Activated CD4-positive, alpha-beta T cell treated with anti-CD3 and anti-CD28 coated beads, Interleukin-2, amount 50 U/mL, for 48 hours (primary cell): ENCODE measurements at regions not wholly inside any gene's neighbourhood (a gene's known extent, or its start where the extent isn't known, plus 50 kb on each side); places are given as distances from the start of the nearest gene placed in this dataset.

Source experiments
- DNase-seq, 2 experiments: peaks; one replicate each; pipeline ENCODE4 v3.0.0-alpha.2; 2020

DNA sequence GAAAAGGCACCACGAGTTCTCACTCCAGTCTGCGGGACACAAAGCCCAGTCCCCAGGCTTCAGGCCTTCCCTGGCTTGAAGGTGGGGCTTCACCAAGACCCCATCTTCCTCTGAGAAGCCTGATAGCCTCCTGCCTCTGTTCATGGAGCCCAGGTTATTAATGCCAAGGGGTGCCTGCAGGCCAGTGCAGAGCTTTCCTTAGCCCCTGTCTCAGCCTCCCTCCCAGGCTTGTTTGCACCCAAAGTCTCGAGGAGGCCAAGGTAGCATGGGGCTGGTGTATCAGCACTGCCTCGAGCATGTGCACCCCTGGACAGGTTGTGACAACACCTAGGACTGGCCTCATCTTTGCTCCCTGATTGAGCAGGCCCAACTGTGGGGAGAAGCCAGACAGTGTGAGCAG is 108.1 kb upstream of the PCDH15 start:
- DNase-seq = no peak

DNA sequence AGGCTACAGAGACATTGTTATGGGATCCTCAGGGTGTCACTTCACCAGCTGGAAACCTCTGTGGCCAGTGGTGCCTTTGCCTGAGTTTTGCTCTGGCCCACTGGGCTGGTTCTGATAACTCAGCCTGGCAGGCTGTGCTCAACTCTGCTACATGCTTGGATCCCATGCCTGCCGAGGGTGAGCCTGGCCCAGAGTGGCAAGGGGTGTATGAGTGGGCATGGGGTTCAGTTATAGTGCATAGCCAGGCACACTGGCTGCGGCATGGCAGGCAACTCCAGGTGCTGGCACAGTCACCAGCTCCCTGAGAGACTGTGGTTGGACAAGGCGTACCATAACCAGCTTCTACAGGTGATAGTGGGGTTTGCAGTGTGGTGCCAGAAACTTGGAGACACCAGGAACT is 107.0 kb upstream of the PCDH15 start:
- DNase-seq = no peak

DNA sequence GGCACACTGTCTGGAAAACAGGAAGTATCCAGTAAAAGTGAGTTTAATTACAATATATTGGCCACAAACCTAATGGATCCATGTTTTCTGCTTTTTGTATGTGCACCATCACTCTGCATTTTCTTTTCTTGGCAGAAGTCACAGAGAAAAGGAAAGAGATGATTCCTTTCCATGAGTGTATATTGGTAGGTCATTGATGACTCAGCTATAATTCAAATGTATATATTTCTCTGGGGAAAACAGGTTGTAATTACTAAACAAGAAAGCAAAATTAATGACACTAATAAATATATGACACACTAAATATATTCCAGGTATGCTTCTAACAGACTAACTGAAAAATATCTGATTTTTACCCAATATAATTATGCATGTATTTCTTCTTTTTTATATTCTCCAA is 105.9 kb upstream of the PCDH15 start:
- DNase-seq = no peak

DNA sequence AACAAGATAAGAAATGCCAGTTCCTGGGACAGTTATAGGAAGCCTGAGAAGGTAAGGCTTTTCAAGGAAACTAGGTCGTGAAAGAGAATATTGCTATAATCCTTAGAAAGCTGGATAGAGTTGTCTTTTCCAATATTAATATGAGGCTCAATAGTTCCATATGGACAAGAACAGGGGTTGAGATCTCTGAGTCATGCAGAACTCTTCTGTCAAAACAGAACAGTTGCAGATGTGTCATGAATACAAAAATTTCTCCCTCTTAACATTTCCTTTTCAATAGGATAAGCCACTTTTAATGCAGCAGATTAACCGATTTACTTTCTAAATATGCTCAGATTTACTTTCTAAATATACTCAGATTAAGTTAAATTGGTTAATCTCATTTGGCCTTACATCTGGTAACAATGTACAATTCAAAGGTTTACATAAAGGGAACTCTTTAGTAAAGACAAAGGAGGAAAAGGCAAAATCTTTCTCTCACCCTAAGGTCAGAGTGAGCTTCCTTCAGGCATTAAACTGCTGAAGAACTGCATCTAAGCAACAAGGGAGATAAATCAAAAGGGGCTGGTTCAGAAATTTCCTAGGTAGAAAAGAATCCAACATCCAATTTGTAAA is 104.7 kb upstream of the PCDH15 start:
- DNase-seq = no peak

DNA sequence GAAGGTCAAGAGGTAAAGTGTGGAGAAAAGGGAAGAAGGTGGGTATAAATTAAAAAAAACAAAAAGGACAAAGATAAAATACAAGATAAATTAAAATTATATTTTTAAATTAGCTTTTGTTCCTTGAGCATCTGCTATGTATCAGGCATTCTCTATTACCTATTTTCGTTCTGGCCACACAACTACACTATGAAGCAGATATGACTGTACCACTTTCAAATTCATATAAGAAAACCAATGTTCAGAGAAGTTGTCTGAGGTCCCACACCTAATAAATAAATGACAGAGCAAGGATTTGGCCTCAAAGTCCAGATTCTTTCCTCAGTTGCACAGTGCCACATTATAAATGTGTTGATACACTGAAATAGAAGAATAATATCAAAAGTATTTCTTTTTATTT is 103.8 kb upstream of the PCDH15 start:
- DNase-seq = no peak

DNA sequence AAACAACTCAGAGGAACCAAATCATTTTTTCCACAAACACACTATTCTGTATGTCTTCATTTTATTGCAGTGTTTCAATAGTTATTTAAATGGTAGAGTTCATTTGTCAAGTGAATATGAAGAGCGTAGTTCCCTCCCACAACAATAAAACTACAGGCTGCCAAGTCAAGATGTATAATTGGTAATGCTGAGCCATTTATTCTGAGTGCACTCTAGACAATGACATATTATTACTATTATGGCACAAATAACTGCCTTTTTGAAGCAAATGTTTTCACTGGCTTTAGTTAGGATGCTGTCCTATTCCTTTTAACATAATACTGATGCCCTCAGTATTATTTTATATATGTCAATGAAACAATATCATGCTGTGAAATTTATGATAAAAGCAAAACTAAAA is 102.7 kb upstream of the PCDH15 start:
- DNase-seq = no peak

DNA sequence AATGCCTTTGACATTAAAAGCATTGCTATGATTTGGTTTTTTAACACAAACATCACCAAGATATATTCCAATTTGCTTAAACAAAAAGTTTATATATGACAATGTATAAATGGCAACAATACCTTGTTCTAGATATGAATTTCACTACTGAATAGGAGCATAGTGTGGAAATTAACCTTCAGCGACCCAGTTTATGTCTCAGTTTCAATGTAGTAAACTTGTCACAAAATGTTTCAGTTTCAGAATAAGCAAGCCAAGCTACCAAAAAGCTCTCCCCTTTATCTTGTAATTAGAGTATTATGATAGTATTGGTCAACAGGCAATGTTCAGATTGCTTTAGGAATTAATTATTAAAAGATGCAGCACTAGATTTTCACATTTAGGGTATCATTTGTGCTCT is 99.6 kb upstream of the PCDH15 start:
- no peak for DNase-seq

DNA sequence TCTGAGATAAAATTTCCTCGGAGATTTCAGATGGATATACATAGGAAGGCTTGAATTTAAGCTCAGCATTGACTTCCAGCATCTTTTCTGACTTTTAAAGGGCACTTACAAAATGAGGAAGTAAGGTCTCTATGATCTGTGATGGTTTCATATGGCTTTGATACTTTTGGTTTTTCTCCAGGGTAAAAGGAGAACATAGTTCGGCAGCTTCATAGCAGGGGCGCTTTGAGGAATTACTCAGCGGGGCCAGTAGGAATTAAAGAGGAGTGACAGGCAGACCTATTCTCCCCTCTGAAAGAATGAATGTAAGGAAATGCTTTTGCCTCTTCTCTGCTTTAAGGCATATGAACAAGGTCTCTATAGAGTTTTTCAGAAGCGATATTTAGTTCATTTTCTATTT is 80.0 kb upstream of the PCDH15 start:
- DNase-seq = no peak

DNA sequence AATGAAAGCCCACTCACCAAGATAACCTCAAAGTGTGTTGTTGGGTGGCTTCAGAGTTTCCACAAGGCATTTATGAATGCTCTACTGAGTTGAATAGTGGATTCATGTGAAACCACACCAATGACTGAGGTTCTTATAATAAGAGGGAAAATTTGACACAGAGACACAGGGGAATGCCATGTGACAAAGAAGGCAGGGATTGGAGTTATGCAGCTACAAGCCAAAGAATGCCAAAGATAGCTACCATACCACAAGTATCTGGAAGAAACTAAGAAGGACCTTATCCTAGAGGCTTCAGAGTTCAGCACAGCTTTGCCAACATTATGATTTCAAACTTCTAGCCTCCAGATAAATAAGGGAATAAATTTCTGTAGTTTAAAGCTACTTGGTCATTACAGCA is 68.0 kb upstream of the PCDH15 start:
- no peak for DNase-seq

DNA sequence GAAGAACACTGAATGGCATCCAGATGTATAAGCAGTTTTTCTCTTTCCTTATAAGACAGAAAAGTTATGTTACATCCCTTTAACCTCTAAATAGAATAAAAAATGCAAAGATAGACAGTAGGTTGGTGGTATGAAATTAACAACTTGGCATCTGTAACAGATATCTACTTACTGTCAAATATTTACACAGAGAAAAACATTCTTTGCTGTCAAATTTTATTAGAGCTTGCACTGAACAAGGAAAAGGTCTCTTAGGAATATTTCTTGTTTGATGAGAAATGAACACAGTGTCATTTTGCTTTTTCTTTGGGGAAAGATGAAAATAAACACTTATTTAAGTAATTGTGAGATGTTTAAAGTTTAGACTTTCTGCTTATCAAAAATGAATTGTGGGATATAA is 65.6 kb upstream of the PCDH15 start:
- no peak for DNase-seq

DNA sequence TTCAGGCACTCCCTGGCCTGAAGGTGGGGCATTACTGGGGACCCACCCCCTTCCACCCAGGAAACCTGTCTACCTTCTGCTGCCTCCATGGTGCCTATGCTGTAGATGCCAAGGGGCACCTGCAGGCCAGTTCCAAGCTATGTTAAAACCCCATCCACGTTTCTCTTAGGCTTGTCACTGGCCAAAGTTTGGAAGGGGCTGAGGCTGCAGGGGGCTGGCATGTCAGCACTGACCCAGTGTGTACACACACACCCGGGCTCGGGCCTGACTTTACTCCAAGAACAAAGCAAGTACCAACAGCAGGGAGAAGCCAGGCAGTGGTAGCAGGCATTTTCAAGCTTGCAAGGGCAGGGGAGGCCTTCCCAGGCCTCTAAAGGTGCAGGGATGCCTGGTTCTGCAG is 53.8 kb upstream of the PCDH15 start:
- DNase-seq = no peak

DNA sequence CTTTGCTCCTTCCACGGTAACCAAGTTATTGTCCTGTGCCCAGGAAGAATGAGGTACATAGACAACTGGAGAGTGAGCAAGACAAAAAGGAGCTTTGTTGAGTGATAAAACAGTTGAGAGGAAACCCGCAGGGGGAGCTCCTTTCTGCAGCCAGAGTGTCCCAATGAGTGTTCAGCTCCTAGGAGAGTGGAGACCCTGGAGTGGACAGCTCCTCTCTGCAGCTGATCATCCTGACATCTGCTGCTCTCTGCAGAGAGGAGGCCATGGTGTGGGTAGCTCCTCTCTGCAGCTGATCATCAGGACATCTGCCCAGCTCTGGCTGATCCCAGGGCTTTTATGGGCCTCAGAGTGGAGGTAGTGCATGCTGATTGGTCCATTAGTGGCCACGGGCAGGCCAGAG is 53.4 kb upstream of the PCDH15 start:
- DNase-seq = no peak

DNA sequence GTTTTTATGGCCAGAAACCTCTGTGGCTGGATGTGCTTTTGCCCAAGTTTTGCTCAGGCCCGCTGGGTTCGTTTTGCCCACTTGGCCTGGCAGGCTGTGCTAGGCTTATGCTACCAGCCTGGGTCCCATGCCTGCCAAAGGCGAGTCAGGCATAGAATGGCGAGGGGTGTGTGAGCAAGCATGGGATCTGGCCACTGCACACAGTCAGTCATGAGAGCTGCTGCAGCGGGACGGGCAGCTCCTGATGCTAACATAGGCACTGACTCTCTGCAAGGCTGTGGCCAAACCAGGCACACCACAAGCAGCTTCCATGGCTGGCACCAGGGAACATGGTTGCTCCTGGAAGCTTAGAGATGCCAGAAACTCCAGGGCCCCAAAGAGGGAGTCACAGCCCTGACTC is 52.9 kb upstream of the PCDH15 start:
- DNase-seq = no peak
